Midbrain (tissue), 1 donor: ENCODE measurements at regions not wholly inside any gene's neighbourhood (a gene's known extent, or its start where the extent isn't known, plus 50 kb on each side); places are given as distances from the start of the nearest gene placed in this dataset.
"Not testable (repeated sequence)": the region's sequence is repeated elsewhere in the genome, so short reads cannot be mapped to it uniquely, and the experiment has no call there.

Experiments used
- DNase-seq: peaks from one replicate; lab custom pipeline; 2025; lab: John Stamatoyannopoulos, UW

GRCh38 chr4:79609817-79610216 lies 201.8 kb upstream of the GK2 start:
- no peak for DNase-seq

- no peak for DNase-seq
Measured at GRCh38 chr4:79607979-79608378, 200.0 kb upstream of the GK2 start.

GRCh38 chr4:79604152-79604551 lies 196.1 kb upstream of the GK2 start:
- no peak for DNase-seq

- no peak for DNase-seq
Measured at GRCh38 chr4:79603681-79604080, 195.7 kb upstream of the GK2 start.

DNA sequence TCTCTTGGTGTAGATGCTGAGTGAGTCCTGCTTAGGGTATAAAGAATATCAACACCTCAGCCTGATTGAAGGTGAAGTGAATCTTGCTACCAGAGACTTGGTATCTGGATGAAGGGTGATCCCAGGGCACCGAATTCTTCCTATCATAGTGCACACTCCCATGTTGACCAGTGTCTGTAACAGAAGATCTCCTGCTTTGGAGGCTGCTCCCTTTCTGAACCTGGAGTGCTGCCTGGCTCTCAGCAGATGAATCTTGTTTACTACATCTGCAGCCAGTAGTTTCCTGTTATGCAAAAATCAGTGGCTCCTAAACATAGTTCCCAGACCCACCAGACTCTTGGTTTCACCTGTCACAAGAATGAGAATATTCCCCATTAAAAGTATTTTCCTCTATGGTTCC lies 191.7 kb upstream of the GK2 start:
- DNase-seq = no peak

DNA sequence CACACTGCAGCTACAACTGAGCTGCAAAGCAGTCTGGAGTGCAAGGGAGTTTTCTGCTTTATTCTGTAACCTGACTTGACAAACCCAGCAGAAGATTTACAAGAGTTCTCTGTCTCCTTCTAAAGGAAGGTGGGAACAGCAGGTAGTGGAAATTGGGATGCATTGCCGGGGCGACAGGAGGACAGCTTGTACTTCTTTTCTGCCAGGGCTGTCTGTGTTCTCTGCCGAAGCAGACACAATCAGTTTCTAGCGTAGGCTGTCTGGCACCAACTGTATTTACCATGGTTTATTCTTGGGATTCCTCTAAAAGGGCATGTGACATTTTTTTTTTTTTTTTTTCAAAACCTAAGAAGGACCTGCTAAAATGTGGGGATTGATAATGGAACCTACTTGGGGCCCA lies 190.8 kb upstream of the GK2 start:
- DNase-seq = no peak

- DNase-seq = no peak
Measured at GRCh38 chr4:79598214-79598613, 190.2 kb upstream of the GK2 start.

GRCh38 chr4:79597266-79597665 lies 189.2 kb upstream of the GK2 start:
- no peak for DNase-seq

DNA sequence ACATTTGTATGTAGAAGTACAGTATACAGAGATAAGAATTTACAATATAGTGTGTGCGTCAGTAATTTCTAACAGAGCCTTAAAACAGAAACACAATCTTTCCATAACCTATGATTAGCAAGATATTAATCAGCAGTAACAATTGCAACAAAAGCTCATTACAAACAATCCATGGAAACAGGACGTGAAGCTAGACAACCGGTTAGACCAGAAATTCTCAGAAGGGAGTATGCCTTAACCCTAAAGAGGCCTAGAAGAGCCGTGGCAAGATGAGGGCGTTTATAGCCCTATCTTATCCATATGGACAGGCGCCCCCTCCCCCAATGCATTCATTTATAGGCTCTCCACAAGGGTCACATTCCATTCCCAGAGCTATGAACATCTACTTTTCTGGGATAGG lies 184.2 kb upstream of the GK2 start:
- DNase-seq = not testable (repeated sequence)

DNA sequence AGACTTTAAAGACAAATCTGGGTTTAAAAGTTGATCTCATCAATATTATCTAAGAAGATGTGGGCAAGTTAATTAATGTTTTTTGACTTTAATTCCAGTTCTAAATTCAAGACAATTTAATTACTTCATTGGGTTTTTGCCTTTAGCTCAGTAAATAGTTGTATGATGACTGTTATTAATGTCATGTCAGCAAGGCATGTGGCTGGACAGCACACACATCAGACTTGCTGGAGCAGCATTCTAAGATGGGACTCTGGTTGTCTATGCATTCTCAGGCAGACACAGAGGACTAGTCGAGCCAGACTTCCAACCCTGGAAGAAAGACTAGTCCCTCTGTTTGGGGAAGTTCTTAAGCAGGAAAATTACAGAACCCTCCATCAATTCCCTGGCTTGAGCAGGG lies 180.7 kb upstream of the GK2 start:
- no peak for DNase-seq

DNA sequence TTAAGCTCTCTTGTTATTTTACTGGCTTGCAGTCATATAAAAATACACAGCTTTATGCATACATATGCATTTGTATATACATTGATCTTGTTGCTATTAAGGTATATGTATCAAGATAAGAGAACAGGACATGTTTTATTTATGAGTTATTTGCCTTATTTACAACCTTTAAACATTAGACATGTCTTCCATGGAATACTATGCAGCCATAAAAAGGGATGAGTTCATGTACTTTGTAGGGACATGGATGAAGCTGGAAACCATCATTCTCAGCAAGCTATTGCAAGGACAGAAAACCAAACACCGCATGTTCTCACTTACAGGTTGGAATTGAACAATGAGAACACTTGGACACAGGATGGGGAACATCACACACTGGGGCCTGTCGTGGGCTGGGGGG lies 179.2 kb upstream of the GK2 start:
- DNase-seq = not testable (repeated sequence)

- DNase-seq = no peak
Measured at GRCh38 chr4:79585834-79586233, 177.8 kb upstream of the GK2 start.

DNA sequence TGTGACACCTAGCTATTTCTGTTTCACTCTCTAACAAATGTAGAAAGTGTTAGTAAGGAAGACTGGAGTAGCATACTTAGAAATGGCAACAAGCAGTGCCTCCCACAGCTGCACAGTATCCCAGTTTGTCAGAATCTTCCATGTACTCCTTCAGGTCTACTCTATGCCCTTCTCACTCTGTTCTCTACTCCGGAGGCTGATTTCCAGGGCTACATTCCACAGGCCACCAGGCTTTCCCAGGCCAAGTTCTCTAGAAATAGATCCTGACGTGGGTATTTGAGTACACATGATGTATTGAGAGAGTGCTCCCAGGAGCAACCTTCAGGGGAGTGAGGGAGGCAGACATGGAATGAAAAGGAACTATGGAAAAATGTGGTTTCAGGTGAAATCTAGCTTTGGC lies 177.3 kb upstream of the GK2 start:
- DNase-seq = no peak

- no peak for DNase-seq
Measured at GRCh38 chr4:79584902-79585301, 176.9 kb upstream of the GK2 start.

DNA sequence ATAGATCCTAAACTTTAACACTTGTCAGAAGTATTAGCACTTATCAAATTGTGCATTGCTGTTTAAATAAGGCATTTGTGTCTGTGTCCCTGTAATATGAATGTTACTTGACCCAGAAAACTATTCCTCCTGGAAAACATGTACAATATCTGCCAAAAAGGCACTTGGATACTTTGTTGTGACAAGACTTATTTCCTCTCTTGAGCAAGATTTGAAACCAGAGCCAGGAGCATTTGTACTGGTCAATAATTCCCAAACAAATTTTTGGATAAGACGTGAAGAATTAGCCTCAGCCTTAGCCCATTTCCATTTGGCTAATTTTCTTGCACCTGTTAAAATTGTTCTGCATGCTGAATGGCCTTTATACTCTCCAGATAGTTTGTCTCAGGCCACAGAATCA lies 176.3 kb upstream of the GK2 start:
- DNase-seq = no peak

- DNase-seq = no peak
Measured at GRCh38 chr4:79578606-79579005, 170.6 kb upstream of the GK2 start.

DNA sequence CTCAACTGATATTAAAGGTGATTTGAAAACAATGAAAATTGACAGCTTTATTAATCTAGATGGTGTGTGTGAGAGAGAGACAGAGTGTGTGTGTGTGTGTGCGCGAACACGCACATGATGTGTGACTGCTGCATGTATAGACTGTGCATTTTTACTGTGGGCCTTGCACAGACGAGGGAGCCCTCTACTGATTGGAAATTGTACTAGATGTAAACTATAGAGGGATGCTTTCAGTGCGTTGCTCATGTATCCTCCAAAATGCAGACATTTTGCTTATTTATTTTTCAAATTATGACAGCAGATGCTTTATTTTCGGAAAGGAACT lies 168.4 kb upstream of the GK2 start:
- DNase-seq = peak; percentile 19

GRCh38 chr4:79575709-79576428 lies 167.8 kb upstream of the GK2 start:
- DNase-seq = no peak

DNA sequence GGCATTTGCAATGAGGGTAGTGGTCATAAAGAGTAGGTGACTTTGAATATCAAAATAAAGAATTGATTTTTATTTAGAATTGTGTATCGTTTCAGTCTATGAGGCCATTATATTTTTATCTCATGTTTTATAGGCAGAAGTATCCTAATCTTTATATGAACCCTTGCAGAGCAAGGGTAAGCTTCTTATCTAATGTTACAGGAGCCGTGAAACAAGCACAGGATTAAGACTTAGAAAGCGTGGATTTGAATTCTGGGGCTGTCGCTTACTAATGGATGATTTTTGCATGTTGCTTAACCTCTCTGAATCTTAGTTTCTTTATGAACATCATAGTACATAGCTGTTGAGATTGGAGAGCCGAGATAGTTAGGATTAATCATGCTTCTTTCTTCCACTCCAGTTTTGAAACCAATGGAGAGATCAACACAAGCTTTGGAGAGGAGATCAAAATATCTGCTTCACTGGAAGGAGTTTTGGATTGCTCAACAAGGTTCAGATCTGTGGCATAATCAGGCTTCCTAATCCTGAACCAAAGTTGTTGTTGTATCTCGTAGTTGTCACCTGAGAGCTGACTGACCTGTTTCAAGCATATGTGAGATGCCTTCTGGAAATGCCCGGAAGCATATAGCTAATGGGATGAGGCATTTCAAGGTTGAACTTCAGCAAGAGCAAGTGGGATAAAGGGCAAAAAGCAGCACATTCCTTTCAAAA lies 166.9 kb upstream of the GK2 start:
- DNase-seq = no peak

DNA sequence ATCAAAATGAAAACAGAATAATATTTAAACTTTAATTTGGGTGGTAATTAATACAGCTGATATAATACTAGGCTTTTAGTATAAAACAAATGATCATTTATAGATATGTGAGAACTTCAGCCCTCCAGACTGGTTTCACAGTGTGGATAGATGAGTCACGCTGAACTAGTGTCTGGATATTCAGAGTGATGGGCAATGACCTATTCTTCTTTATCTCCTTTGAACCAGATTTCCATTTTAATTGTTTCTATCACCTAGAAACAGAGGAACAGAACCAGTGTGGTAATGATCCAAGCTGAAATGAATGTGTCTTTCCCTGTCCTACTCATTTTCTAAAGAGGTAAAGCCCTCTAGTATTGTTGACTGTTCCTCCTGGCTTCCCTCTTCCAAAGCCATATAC lies 155.2 kb upstream of the GK2 start:
- DNase-seq = no peak

DNA sequence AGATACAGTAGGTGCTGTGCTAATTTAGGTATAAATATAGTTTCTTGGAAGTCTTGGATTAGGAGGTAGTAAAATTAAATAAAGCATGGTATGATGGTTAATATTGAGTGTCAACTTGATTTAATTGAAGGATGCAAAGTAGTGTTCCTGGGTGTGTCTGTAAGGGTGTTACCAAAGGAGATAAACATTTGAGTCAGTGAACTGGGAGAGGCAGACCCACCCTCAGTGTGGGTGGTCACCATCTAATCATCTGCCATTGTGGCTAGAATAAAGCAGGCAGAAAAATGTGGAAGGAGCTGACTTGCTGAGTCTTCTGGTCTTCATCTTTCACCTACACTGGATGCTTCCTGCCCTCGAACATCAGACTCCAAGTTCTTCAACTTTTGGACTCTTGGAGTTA lies 153.7 kb upstream of the GK2 start:
- DNase-seq = no peak

DNA sequence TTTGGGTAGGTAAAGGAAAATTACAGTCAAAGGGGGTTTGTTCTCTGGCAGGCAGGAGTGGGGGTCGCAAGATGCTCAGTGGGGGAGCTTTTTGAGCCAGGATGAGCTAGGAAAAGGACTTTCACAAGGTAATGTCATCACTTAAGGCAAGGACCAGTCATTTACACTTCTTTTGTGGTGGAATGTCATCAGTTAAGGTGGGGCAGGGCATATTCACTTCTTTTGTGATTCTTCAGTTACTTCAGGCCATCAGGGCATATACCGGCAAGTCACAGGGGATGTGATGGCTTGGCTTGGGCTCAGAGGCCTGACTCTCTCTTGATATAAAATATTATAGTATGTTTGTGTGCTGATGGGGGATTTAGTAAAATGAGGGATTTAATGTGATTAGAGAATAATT lies 151.4 kb upstream of the GK2 start:
- DNase-seq = not testable (repeated sequence)

GRCh38 chr4:79552311-79552710 lies 144.3 kb upstream of the GK2 start:
- no peak for DNase-seq

DNA sequence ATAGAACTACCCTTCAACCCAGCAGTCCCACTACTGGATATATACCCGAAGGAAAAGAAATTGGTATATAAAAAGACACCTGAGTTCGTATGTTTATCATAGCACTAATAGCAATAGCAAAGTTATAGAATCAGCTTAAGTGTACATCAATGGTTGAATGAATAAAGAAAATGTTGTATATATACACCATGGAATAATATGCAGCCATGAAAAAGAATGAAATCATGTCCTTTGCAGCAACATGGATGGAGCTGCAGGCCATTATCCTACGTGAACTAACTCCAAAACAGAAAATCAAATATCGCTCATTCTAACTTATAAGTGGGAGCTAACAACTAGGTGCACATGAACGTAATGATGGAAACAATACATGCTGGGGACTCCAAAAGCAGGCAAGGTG lies 143.5 kb upstream of the GK2 start:
- DNase-seq = no peak
